Astrocyte (in vitro differentiated cells and primary cell): ENCODE measurements at regions not wholly inside any gene's neighbourhood (a gene's known extent, or its start where the extent isn't known, plus 50 kb on each side); places are given as distances from the start of the nearest gene placed in this dataset.

Experiments used
- DNase-seq: peaks from one replicate; pipeline ENCODE4 v3.0.0-alpha.2; 2010; ENCODE audit warnings: low read depth
- FAIRE-seq: peaks from 2 replicates; lab custom pipeline; 2011; peaks lifted over from hg19 to GRCh38; lab: Jason Lieb, UNC
- H2AFZ ChIP-seq: 2 replicates; pipeline ENCODE4 v1.6.0; 2012; ENCODE audit warnings: low read depth, low read length, inconsistent platforms
- H3K27ac ChIP-seq: 2 replicates; pipeline ENCODE4 v1.5.1; 2011; ENCODE audit warnings: low read depth, low read length, inconsistent platforms
- H3K27me3 ChIP-seq: 2 replicates; pipeline ENCODE4 v1.6.0; 2011; ENCODE audit warnings: low read length, inconsistent platforms; ENCODE audit not compliant: insufficient read depth
- H3K36me3 ChIP-seq: 2 replicates; pipeline ENCODE4 v1.5.1; 2011; ENCODE audit warnings: low read length, inconsistent platforms; ENCODE audit not compliant: insufficient read depth
- H3K4me1 ChIP-seq: 2 replicates; pipeline ENCODE4 v1.5.1; 2011; ENCODE audit warnings: low read length, inconsistent platforms; ENCODE audit not compliant: insufficient read depth
- H3K4me2 ChIP-seq: 2 replicates; pipeline ENCODE4 v1.6.0; 2012; ENCODE audit warnings: low read length, inconsistent platforms
- H3K4me3 ChIP-seq: 2 replicates; pipeline ENCODE4 v1.5.1; 2011; ENCODE audit warnings: low read depth, mild to moderate bottlenecking, low read length, inconsistent platforms; ENCODE audit not compliant: insufficient read depth
- H3K79me2 ChIP-seq: 2 replicates; pipeline ENCODE4 v1.6.0; 2012; ENCODE audit warnings: mild to moderate bottlenecking, low read length, inconsistent platforms; ENCODE audit not compliant: insufficient read depth
- H3K9ac ChIP-seq: 2 replicates; pipeline ENCODE4 v1.6.0; 2012; ENCODE audit warnings: mild to moderate bottlenecking, low read length, inconsistent platforms
- H3K9me3 ChIP-seq: 2 replicates; pipeline ENCODE4 v1.5.1; 2012; ENCODE audit warnings: low read depth, mild to moderate bottlenecking, low read length, inconsistent platforms; ENCODE audit not compliant: insufficient read depth
- H4K20me1 ChIP-seq: 2 replicates; pipeline ENCODE4 v1.6.0; 2012; ENCODE audit warnings: low read length, inconsistent platforms; ENCODE audit not compliant: insufficient read depth
- H3K27ac Mint-ChIP-seq: one replicate; pipeline ENCODE4 v1.8.0; 2021; ENCODE audit warnings: mild to moderate bottlenecking, mixed read lengths; ENCODE audit not compliant: unreplicated experiment
- H3K27me3 Mint-ChIP-seq: one replicate; pipeline ENCODE4 v1.8.0; 2021; ENCODE audit warnings: low read depth, mixed read lengths; ENCODE audit not compliant: unreplicated experiment
- H3K36me3 Mint-ChIP-seq: one replicate; pipeline ENCODE4 v1.8.0; 2021; ENCODE audit warnings: low read depth, mixed read lengths; ENCODE audit not compliant: unreplicated experiment
- H3K4me1 Mint-ChIP-seq: one replicate; pipeline ENCODE4 v1.8.0; 2021; ENCODE audit warnings: low read depth, mixed read lengths; ENCODE audit not compliant: unreplicated experiment
- H3K4me3 Mint-ChIP-seq: one replicate; pipeline ENCODE4 v1.8.0; 2021; ENCODE audit warnings: mild to moderate bottlenecking, moderate library complexity, mixed read lengths; ENCODE audit not compliant: unreplicated experiment
- H3K9me3 Mint-ChIP-seq: one replicate; pipeline ENCODE4 v1.8.0; 2021; ENCODE audit warnings: mild to moderate bottlenecking, mixed read lengths; ENCODE audit not compliant: unreplicated experiment
- EZH2 ChIP-seq: IDR thresholded peaks from 2 replicates; pipeline ENCODE4 v1.6.1; 2012; ENCODE audit warnings: mild to moderate bottlenecking, low read length, inconsistent platforms; ENCODE audit not compliant: insufficient read depth
- TF ChIP-seq, protein P1 (sequence below): IDR thresholded peaks from 2 replicates; pipeline ENCODE4 v1.5.1; 2011; ENCODE audit warnings: low read depth, mild to moderate bottlenecking, inconsistent platforms, low read length, moderate library complexity; ENCODE audit not compliant: insufficient read depth

DNA sequence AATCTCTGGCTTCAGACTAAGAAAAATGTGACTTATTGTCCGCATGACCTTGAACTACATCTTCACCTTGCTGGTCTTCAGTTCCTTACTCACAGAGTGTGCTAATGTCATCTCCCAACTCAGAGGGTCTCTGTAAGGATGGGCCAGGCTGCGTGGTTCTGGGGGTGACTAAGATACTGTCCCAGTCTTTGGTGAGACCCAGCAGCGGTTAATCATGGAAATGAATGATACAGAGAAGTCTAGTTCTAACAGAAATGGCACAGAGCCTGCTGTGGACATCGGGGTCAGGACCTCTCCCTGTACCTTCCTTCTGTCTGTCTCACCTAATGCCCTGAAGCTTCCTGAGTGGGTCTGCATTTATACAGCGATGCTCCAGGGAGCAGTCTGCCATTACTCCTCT is 662.7 kb upstream of the HS6ST1 start:
- no peak overlapping the region for H3K27ac Mint-ChIP-seq
- H3K27me3 ChIP-seq = no peaks in the 10 kb centered on the region
- no peak overlapping the region for H3K4me3 ChIP-seq
- no peak overlapping the region for H2AFZ ChIP-seq
- H3K4me2 ChIP-seq = no peak overlapping the region
- FAIRE-seq = no peak
- peaks cover 23% of the 10 kb centered on the region for H3K4me1 Mint-ChIP-seq
- TF ChIP-seq, protein P1, sequence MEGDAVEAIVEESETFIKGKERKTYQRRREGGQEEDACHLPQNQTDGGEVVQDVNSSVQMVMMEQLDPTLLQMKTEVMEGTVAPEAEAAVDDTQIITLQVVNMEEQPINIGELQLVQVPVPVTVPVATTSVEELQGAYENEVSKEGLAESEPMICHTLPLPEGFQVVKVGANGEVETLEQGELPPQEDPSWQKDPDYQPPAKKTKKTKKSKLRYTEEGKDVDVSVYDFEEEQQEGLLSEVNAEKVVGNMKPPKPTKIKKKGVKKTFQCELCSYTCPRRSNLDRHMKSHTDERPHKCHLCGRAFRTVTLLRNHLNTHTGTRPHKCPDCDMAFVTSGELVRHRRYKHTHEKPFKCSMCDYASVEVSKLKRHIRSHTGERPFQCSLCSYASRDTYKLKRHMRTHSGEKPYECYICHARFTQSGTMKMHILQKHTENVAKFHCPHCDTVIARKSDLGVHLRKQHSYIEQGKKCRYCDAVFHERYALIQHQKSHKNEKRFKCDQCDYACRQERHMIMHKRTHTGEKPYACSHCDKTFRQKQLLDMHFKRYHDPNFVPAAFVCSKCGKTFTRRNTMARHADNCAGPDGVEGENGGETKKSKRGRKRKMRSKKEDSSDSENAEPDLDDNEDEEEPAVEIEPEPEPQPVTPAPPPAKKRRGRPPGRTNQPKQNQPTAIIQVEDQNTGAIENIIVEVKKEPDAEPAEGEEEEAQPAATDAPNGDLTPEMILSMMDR = no peak
- TF ChIP-seq EZH2 = no peak
- H3K9ac ChIP-seq = no peak overlapping the region
- no peaks in the 10 kb centered on the region for H3K9me3 Mint-ChIP-seq
- H3K27ac ChIP-seq = no peak overlapping the region
- no peaks in the 10 kb centered on the region for H3K36me3 Mint-ChIP-seq
- H3K4me3 Mint-ChIP-seq = no peak overlapping the region
- H3K79me2 ChIP-seq = no peaks in the 10 kb centered on the region
- no peaks in the 10 kb centered on the region for H3K36me3 ChIP-seq
- H3K9me3 ChIP-seq = no peaks in the 10 kb centered on the region
- H3K27me3 Mint-ChIP-seq = peaks cover 13% of the 10 kb centered on the region
- H4K20me1 ChIP-seq = no peaks in the 10 kb centered on the region
- no peak for DNase-seq
- no peaks in the 10 kb centered on the region for H3K4me1 ChIP-seq

DNA sequence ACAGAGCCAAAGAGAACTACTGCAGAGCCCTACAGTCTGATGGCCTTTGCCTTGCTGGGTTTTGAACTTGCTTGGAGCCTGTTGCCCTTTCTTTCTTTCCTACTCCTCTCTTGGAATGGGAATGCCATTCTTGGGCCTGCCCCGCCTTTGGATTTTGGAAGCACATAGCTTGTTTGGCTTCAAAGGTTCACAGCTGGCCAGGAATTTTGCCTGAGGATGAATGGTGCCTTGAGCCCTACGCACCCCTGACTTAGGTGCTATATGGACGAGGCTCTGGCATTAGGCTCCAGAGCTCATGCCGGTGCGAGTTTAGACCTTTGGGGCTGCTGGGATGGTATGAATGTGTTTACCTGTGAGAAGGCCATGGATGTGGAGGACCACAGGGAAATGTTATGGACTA is 663.3 kb upstream of the HS6ST1 start:
- Mint-ChIP-seq H3K36me3 (no peaks in the 10 kb centered on the region), H3K9me3 (no peaks in the 10 kb centered on the region), H3K27ac (no peak overlapping the region), H3K27me3 (peaks cover 17% of the 10 kb centered on the region), H3K4me3 (no peak overlapping the region), H3K4me1 (peaks cover 26% of the 10 kb centered on the region)
- no peaks in the 10 kb centered on the region for H3K36me3 ChIP-seq
- no peaks in the 10 kb centered on the region for H4K20me1 ChIP-seq
- TF ChIP-seq, protein P1 = no peak
- no peak for TF ChIP-seq EZH2
- DNase-seq (no peak), FAIRE-seq (no peak)
- no peaks in the 10 kb centered on the region for H3K79me2 ChIP-seq
- no peak overlapping the region for H3K4me3 ChIP-seq
- no peak overlapping the region for H3K4me2 ChIP-seq
- no peaks in the 10 kb centered on the region for H3K27me3 ChIP-seq
- no peak overlapping the region for H3K9ac ChIP-seq
- no peaks in the 10 kb centered on the region for H3K4me1 ChIP-seq
- no peak overlapping the region for H2AFZ ChIP-seq
- no peaks in the 10 kb centered on the region for H3K9me3 ChIP-seq
- no peak overlapping the region for H3K27ac ChIP-seq

DNA sequence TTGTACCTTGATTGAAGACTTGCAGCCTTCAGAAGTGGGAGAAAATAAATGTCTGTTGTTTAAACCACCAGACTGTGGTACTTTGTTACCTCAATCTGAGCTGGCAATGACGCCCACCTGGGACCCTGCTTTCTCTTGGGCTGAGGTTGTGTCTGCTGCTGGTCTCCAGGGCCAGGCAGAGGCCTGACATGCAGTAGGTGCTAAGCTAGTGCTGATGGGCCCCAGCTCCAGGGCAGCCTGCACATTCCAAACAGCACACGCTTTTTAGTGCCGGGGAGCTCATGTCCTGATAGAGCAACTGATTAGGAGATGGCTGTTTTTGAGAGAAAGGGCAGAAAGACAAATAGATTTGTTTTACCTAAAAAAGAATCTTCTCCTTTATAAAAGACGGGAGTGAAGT is 664.0 kb upstream of the HS6ST1 start:
- TF ChIP-seq, protein P1 = no peak
- no peak for TF ChIP-seq EZH2

More for the DNA sequence above, 664.0 kb upstream of the HS6ST1 start:
- H3K9ac ChIP-seq = no peak overlapping the region
- no peaks in the 10 kb centered on the region for H3K79me2 ChIP-seq
- Mint-ChIP-seq H3K27ac (no peak overlapping the region), H3K27me3 (peaks cover 17% of the 10 kb centered on the region), H3K4me1 (peaks cover 26% of the 10 kb centered on the region), H3K4me3 (no peak overlapping the region), H3K36me3 (no peaks in the 10 kb centered on the region), H3K9me3 (no peaks in the 10 kb centered on the region)
- H3K9me3 ChIP-seq = no peaks in the 10 kb centered on the region
- no peak overlapping the region for H3K4me3 ChIP-seq
- H3K27me3 ChIP-seq = no peaks in the 10 kb centered on the region
- no peak overlapping the region for H3K27ac ChIP-seq
- H2AFZ ChIP-seq = no peak overlapping the region
- no peaks in the 10 kb centered on the region for H4K20me1 ChIP-seq
- DNase-seq (no peak), FAIRE-seq (no peak)
- no peak overlapping the region for H3K4me2 ChIP-seq
- H3K36me3 ChIP-seq = no peaks in the 10 kb centered on the region
- H3K4me1 ChIP-seq = no peaks in the 10 kb centered on the region
